Activated T-cell treated with anti-CD3 and anti-CD28 coated beads, Interleukin-2, amount 50 U/mL, for 4 hours (primary cell): ENCODE measurements at regions not wholly inside any gene's neighbourhood (a gene's known extent, or its start where the extent isn't known, plus 50 kb on each side); places are given as distances from the start of the nearest gene placed in this dataset.

Experiments used
- ATAC-seq, 2 donors: fragments of 200-7000 bp; cut with Tn5 transposase; one replicate each; pipeline ENCODE4 v1.10.0; 2021
- DNase-seq: peaks from one replicate; pipeline ENCODE4 v3.0.0-alpha.2; 2020
- H3K27me3 Mint-ChIP-seq: one replicate; pipeline ENCODE4 v1.8.0; 2021; ENCODE audit warnings: low read depth, mixed read lengths
- H3K36me3 Mint-ChIP-seq: one replicate; pipeline ENCODE4 v1.8.0; 2022; ENCODE audit warnings: mixed read lengths; ENCODE audit not compliant: insufficient read depth
- H3K4me1 Mint-ChIP-seq: one replicate; pipeline ENCODE4 v1.8.0; 2021; ENCODE audit warnings: low read depth, mixed read lengths
- H3K4me3 Mint-ChIP-seq: one replicate; pipeline ENCODE4 v1.8.0; 2021; ENCODE audit warnings: mild to moderate bottlenecking, moderate library complexity, mixed read lengths
- H3K9me3 Mint-ChIP-seq: one replicate; pipeline ENCODE4 v1.8.0; 2021; ENCODE audit warnings: mixed read lengths

DNA sequence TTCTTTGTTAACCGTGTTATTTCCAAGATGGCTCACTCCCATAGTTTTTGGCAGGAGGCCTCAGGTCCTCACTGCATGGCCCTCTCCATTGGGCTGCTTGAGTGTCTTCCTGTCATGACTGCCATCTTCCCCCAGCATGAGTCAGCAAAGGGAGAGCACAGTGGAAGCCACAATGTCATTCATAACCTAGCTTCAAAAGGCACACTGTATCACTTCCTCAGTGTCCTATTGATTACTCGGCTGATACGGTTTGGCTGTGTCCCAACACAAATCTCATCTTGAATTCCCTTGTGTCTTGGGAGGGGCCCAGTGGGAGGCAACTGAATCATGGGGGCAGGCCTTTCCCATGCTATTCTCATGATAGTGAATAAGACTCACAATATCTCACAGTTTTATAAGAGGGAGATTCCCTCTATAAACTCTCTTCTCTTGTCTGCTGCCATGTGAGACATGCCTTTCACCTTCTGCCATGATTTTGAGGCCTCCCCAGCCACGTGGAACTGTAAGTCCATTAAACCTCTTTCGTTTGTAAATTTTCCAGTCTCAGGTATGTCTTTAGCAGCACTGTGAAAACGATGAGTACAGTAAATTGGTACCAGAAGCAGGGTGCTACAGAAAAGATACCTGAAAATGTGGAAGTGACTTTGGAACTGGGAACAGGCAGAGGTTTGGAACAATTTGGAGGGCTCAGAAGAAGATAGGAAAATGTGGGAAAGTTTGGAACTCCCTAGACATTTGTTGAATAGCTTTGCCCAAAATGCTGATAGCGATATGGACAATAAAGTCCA is 106.5 kb downstream of the PRLHR start:
- Mint-ChIP-seq H3K4me1 (no peaks in the 10 kb centered on the region), H3K36me3 (no peaks in the 10 kb centered on the region), H3K9me3 (peaks cover 15% of the 10 kb centered on the region), H3K27me3 (peaks cover 3% of the 10 kb centered on the region), H3K4me3 (no peak overlapping the region)
- no peak for ATAC-seq
- no peak for DNase-seq

DNA sequence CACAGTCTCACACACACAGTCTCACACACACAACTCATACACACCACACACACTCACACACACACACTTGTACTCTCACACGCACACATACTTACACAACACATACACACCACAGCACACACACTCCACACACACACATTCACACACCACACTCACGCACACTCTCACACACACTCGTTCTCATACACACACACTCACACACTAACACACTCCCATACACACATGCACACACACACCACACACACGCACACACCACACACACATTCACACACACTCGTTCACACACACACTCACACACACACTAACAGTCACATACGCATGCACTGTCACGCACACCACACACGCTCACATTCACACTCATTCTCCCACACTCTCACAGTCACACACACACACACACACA is 109.8 kb downstream of the PRLHR start:
- H3K9me3 Mint-ChIP-seq, result peaks cover 6% of the 10 kb centered on the region
- ATAC-seq (no peak), DNase-seq (no peak)
- no peaks in the 10 kb centered on the region for H3K36me3 Mint-ChIP-seq
- H3K4me3 Mint-ChIP-seq, result no peak overlapping the region
- H3K4me1 Mint-ChIP-seq, result no peaks in the 10 kb centered on the region
- peaks cover 3% of the 10 kb centered on the region for H3K27me3 Mint-ChIP-seq

DNA sequence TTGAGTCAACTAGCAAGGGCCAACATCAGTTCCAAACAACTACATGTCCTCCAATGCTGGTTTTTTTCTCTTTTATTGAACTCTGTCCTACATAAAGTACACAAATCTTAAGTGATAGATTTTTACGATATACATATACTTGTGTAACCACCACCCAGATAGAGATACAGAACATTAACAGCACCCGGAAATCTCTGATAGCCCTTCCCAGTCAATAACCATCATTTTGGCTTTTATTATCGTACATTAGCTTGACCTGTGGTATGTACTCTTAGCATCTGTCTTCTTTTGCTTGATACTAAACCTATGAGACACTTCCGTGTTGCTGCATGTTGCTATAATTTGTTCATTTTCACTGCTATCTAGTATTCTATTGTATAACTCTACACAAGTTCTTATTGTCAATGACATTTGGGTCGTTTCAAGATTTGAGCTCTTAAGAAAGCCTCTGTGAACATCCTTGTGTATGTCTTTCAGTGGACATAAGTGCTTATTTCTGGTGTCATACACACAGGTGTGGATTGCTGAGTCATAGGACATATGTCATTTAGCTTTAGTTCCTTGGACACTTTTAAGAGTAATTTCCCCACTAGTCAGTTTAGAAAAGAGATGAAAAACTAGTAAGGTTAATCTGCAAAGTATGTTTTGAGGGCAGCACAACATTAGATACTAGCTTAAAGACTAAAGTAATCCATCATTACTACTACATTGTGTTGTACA is 111.1 kb downstream of the PRLHR start:
- Mint-ChIP-seq H3K9me3 (peaks cover 9% of the 10 kb centered on the region), H3K4me3 (no peak overlapping the region), H3K4me1 (no peaks in the 10 kb centered on the region), H3K27me3 (peaks cover 5% of the 10 kb centered on the region), H3K36me3 (no peaks in the 10 kb centered on the region)
- DNase-seq (no peak), ATAC-seq (no peak)

DNA sequence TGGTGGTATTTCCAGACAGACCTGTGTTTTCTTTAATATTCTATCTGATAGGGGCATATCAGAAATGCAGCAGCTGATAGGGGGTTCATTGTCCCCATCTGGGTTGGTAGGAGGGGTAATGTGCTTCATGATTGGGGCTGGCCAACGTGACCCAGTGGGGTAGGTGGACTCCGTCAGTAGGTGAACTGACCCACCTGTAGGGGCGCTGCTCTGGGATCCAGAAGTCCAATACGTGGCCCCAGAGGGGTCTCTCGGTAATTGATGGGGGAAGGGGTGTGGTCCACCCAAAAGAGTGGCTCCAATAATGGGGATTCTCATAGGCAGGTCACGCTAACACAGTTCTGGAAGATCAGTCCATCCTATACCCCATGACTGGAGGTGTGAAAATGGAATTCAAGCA is 112.0 kb downstream of the PRLHR start:
- H3K4me1 Mint-ChIP-seq, result no peaks in the 10 kb centered on the region
- peaks cover 5% of the 10 kb centered on the region for H3K27me3 Mint-ChIP-seq
- no peak overlapping the region for H3K4me3 Mint-ChIP-seq
- H3K9me3 Mint-ChIP-seq, result peaks cover 6% of the 10 kb centered on the region
- no peaks in the 10 kb centered on the region for H3K36me3 Mint-ChIP-seq
- DNase-seq (no peak), ATAC-seq (no peak)

DNA sequence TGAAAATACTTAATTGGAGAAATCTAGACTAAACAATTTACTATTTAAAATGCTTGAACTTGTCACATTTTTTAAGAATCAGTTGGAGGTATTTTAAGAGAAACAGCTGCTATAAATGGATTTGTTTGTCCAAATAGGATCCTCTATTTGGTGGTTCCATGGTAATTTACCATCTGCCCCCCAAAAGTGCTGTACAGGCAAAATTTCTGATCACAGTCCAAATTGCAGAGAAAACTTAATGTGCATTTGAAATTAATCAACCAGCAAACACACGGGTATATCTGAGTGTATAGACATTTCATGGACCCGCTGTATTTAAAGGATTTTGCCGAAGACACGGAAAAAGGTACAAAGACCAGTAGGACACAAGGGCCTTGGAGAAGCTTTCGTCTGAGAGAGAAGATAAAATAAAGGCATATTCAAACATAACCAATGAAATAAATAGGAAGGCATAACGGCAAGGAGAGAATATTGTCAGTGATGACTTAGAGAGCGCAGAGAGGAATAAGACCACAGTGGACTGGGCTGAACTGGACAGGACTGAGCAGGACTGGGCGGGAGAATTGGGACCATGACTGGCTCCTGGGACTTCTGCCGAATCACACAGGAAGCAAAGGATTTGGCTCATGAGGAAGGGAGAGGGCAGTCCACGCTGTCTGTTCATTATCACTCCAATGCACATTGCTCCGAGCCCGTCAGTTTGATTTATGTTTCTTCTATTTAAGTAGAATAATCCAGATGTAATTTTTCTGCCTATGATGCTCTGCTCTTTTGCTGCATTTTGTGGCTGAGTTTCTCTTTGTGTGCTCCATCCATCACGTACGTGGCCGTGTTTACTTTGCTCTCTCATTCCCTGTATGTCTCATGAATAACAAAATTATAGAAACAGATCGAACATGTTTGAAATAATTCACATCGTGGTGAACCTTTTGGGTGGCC is 112.8 kb downstream of the PRLHR start:
- H3K27me3 Mint-ChIP-seq, result peaks cover 5% of the 10 kb centered on the region
- H3K4me3 Mint-ChIP-seq, result no peak overlapping the region
- DNase-seq (no peak), ATAC-seq (no peak)
- peaks cover 6% of the 10 kb centered on the region for H3K9me3 Mint-ChIP-seq
- no peaks in the 10 kb centered on the region for H3K36me3 Mint-ChIP-seq
- H3K4me1 Mint-ChIP-seq, result no peaks in the 10 kb centered on the region

DNA sequence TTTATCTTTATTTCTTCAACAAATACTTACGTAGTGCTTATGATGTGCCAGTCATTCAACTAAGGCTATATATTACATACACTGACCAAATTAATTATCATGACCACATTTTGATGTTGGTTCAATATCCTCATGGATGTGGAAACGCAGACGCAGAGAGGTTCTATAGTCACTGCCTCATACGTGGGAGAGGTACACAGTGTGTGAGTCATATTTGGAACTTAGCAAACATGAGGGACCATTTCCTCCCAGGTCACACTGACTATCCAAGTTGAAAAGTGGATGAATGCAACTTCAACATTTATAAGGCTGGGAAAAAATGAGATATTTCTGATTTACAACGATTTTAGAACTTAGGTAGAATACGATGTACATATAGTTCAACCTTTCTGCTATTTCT is 113.6 kb downstream of the PRLHR start:
- ATAC-seq (no peak), DNase-seq (no peak)
- Mint-ChIP-seq H3K4me3 (no peak overlapping the region), H3K4me1 (no peaks in the 10 kb centered on the region), H3K9me3 (peaks cover 6% of the 10 kb centered on the region), H3K36me3 (no peaks in the 10 kb centered on the region), H3K27me3 (peaks cover 5% of the 10 kb centered on the region)

DNA sequence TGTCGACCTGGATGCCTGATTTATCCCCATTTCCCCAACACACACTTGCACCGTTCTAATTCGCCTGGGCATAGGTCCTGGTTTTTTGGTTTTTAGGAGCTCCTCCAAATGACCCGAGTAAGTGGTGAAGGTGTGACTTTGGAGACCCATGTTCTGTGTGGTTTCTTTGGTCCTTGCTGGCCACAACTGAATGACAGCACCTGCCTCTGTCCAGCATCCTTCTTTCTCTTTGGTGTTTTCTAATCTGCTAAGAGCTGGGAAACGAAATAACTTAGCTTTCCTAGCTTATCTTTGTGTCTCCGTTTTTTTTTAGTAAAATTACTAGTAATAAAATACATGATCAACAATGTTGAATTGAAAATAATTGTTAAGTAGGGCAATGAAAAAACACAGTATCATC is 120.2 kb downstream of the PRLHR start:
- DNase-seq, result no peak
- Mint-ChIP-seq H3K9me3 (peaks cover 6% of the 10 kb centered on the region), H3K36me3 (no peaks in the 10 kb centered on the region), H3K4me3 (no peak overlapping the region), H3K27me3 (peaks cover 27% of the 10 kb centered on the region), H3K4me1 (no peaks in the 10 kb centered on the region)
- no peak for ATAC-seq

DNA sequence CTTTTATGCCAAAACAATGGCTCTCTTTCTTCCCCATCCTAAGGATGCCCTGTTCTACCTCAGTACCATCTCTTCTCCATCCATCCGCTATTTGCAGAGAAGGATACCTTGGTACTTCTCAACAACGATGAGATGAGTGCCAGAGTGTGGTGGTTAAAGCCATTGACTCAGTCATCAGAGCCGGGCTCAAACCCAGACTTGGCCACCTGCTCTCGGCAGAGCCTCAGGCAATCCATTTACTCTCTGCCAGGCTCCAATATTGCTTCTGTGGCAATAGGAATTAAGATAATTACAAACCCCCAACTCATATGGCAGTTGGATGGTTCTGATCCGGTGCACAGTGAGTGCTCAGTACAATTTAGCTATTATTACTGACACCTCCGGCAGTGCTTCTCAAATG is 121.3 kb downstream of the PRLHR start:
- Mint-ChIP-seq H3K4me3 (no peak overlapping the region), H3K4me1 (no peaks in the 10 kb centered on the region), H3K27me3 (peaks cover 36% of the 10 kb centered on the region), H3K36me3 (no peaks in the 10 kb centered on the region), H3K9me3 (no peaks in the 10 kb centered on the region)
- ATAC-seq, result no peak
- no peak for DNase-seq

DNA sequence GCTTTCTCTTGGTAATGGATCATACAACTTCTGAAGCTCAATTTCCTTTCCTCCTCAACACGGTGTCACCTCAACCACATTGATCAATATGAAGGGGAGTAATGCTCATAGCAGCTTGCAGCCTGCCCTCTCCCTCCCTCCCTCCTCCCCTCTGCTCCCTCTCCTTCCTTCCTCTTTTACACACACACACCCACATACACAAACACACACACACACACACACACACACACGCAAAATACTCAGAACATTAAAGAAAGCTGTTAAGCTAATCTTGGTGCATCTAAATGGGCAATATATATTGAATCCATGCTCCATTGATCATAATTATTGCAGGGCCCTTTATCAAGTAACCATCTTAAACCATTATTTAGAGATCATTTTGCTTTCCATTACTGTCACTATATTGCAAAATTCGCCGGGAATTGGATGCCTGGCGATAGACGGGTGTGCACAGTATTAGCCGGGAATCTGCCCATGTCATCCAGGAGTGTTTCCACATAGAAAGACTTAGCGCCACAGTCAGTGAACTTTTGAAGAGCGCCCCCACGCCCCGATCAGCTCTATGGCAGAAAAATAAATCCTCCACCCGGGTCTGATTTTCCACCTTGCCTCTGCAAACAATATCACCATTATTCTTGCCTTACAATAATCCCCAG is 122.0 kb downstream of the PRLHR start:
- Mint-ChIP-seq H3K4me3 (no peak overlapping the region), H3K36me3 (no peaks in the 10 kb centered on the region), H3K27me3 (peaks cover 37% of the 10 kb centered on the region), H3K9me3 (no peaks in the 10 kb centered on the region), H3K4me1 (no peaks in the 10 kb centered on the region)
- DNase-seq (no peak), ATAC-seq (no peak)

DNA sequence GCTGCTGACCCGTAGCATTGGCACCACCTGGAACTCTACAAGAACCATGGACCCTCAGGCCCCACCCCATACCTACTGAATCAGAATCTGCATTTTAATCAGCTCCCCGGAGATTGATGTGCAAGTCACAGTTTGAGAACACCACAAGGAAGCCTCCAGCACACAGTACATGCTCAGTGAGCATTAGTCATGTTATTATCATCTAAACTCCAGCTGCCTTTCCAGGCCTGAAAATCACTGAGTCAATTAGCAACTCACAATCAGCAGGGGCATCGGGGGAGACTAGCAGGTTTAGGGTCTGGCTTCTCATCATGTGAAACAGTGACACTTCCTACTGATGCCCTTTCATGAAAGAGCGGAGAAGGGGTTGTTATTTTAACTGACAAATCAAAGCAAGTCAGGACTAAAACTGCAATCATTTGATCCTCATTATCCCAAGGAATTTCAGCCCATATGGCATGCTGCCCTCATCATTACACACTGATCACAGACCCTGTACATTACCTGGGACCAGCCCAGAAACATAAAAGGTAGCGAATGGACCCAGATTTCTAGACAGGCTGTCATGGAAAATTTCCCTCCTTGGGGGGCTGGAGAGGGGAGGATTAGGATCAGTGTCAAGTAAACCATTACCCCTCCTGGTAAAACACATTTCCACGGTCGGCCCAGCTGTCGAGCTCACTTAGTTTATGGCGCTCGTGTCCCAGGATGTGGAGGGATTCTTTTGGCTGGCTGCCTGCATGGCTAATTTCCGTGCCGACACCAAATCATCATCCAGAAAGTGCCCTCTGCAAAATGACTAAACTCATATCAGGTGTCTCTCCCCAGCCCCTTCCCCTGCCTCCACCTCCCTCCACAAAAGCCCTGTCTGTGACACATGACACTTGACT is 122.8 kb downstream of the PRLHR start:
- H3K4me1 Mint-ChIP-seq, result no peaks in the 10 kb centered on the region
- DNase-seq (no peak), ATAC-seq (no peak)
- no peaks in the 10 kb centered on the region for H3K9me3 Mint-ChIP-seq
- H3K36me3 Mint-ChIP-seq, result no peaks in the 10 kb centered on the region
- no peak overlapping the region for H3K4me3 Mint-ChIP-seq
- peaks cover 37% of the 10 kb centered on the region for H3K27me3 Mint-ChIP-seq

DNA sequence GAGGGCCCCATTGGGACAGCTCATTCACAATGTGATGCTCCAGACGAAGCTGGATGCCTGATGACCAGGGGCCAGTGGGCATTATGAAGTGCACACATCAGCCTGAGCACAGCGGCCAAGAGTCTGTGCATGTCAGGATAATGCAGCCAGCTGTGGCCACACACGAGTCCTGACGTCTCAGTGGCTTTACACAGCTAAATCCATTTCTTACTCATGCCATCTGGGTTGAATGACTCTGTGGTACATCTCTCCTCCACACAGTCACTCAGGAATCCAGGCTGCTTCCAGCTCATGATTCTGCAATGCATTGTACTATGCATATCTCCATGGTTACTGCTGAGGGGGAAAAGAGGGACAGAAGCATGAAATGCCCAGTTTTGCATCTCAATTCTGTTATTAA is 123.6 kb downstream of the PRLHR start:
- no peaks in the 10 kb centered on the region for H3K9me3 Mint-ChIP-seq
- no peaks in the 10 kb centered on the region for H3K4me1 Mint-ChIP-seq
- no peak for DNase-seq
- no peaks in the 10 kb centered on the region for H3K36me3 Mint-ChIP-seq
- H3K27me3 Mint-ChIP-seq, result peaks cover 37% of the 10 kb centered on the region
- no peak for ATAC-seq
- no peak overlapping the region for H3K4me3 Mint-ChIP-seq

DNA sequence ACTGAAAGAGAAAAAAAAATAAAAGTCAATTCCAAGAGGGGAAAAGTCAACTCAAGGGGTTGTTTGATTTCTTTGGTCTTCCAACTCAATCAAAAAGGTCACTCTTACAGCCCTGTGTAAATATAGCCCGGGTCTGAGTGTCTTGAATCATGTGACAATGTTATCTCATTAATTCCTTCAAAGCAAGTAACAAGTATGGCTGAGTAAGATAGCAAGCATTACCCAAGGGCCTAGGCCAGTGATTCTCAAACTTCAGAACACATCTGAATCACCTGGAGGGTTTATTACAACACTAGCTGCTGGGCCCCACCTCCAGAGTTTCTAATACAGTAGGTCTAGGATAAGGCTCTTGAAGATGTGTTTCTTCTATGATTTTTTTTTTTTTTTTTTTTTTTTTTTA is 125.0 kb downstream of the PRLHR start:
- Mint-ChIP-seq H3K27me3 (peaks cover 38% of the 10 kb centered on the region), H3K4me1 (no peaks in the 10 kb centered on the region), H3K4me3 (no peak overlapping the region), H3K9me3 (no peaks in the 10 kb centered on the region), H3K36me3 (no peaks in the 10 kb centered on the region)
- DNase-seq (no peak), ATAC-seq (no peak)

DNA sequence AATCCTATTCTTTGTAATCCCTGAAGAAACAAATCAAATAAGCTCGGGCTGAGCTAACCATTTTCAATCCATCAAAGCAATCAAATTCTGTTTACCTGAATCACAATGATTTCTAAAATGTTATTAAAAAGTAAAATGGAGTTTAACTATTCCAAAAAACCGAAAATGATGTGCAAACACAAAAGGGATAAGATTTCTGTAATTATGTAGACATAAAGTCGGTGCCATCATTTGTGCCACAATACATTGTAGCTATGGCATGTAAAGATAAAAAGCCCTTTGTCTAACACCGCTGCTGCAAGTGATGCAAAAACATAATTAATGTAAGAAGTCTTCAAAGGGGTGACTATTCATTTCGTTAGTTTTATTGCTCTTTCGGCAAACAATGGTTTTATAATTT is 125.1 kb upstream of the FAM204A start:
- H3K4me3 Mint-ChIP-seq, result no peak overlapping the region
- H3K4me1 Mint-ChIP-seq, result no peaks in the 10 kb centered on the region
- H3K36me3 Mint-ChIP-seq, result no peaks in the 10 kb centered on the region
- DNase-seq (no peak), ATAC-seq (no peak)
- no peaks in the 10 kb centered on the region for H3K9me3 Mint-ChIP-seq
- peaks cover 38% of the 10 kb centered on the region for H3K27me3 Mint-ChIP-seq
